MG63 (cell line): ENCODE measurements at regions not wholly inside any gene's neighbourhood (a gene's known extent, or its start where the extent isn't known, plus 50 kb on each side); places are given as distances from the start of the nearest gene placed in this dataset.

Experiments used
- DNase-seq: peaks from one replicate; pipeline ENCODE4 v3.0.0-alpha.2; 2020
- H3K27me3 ChIP-seq: fragments of 250-450 bp; sonication (Bioruptor Pico); 2 replicates; pipeline ENCODE4 v1.5.1; 2020; ENCODE audit warnings: mild to moderate bottlenecking, moderate library complexity
- H3K36me3 ChIP-seq: fragments of 250-450 bp; sonication (Bioruptor Pico); 2 replicates; pipeline ENCODE4 v1.5.1; 2020; ENCODE audit warnings: mild to moderate bottlenecking, moderate library complexity
- H3K4me3 ChIP-seq: fragments of 250-450 bp; sonication (Bioruptor Pico); 2 replicates; pipeline ENCODE4 v1.5.1; 2020; ENCODE audit warnings: mild to moderate bottlenecking, moderate library complexity
- H3K9me3 ChIP-seq: fragments of 250-450 bp; sonication (Bioruptor Pico); 2 replicates; pipeline ENCODE4 v1.5.1; 2020; ENCODE audit warnings: mild to moderate bottlenecking, moderate library complexity

DNA sequence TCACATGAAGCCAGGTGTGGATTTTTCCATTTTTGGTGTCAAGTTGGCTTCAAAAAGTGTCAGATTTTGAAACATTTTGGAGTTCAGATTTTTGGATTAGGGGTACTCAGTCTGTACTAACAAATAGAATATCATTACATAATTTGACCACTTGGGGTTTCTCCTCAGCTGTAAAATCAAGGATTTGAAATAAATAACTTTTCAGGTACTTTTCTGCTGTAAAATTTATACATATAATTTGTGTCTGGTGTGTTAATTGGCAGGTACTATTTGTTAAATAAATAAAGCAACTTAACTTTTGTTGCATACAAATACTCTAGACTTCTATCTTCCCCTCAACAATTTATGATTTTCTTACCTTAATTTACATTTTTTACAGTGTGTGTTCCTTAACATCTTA is 234.1 kb upstream of the PRICKLE1 start:
- Histone ChIP-seq H3K36me3 (no peaks in the 10 kb centered on the region), H3K27me3 (no peaks in the 10 kb centered on the region), H3K4me3 (no peak overlapping the region), H3K9me3 (peaks cover 3% of the 10 kb centered on the region; the same call in 1 of the 2 replicates)
- no peak for DNase-seq

DNA sequence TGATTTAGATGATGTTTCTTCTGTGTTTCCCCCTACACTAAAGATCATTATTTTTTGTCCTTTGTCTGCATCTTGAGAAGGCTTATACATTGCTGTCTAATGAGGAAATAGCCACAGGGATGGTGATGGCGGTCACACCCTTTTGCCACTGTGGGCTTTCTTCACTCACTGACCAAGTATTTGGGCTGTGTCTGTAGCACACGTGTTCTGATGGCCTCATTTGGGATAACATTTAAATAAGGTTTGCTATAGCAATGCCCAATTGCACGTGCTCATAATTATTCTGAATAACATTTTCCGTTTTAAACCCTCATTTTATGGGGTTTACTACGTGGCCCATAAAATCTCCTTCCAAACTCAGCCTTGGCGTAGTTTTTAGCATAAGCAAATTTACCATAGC is 230.3 kb upstream of the PRICKLE1 start:
- no peak for DNase-seq
- no peak overlapping the region for H3K4me3 ChIP-seq
- H3K9me3 ChIP-seq: peaks cover 3% of the 10 kb centered on the region; the same call in 1 of the 2 replicates
- H3K36me3 ChIP-seq: no peaks in the 10 kb centered on the region
- H3K27me3 ChIP-seq: no peaks in the 10 kb centered on the region

DNA sequence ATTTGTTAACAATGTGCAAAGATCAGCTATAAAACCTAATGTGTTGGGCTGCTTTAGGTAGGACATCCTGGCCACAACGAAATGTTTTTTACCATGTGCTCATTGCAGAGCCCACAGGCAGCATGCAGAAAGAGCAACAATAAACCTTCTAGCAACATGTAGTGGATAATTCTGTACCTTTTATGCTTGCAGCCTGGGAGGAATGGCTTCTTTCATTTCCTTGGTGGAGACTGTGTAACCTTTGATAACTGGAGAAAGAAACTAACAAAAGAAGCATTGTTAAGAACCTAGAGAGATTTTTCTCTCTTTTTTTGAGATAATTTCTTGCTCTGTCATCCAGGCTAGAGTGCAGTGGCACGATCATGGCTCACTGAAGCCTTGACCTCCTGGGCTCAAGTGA is 225.5 kb upstream of the PRICKLE1 start:
- DNase-seq: no peak
- Histone ChIP-seq H3K4me3 (no peak overlapping the region), H3K27me3 (no peaks in the 10 kb centered on the region), H3K9me3 (no peaks in the 10 kb centered on the region), H3K36me3 (no peaks in the 10 kb centered on the region)

DNA sequence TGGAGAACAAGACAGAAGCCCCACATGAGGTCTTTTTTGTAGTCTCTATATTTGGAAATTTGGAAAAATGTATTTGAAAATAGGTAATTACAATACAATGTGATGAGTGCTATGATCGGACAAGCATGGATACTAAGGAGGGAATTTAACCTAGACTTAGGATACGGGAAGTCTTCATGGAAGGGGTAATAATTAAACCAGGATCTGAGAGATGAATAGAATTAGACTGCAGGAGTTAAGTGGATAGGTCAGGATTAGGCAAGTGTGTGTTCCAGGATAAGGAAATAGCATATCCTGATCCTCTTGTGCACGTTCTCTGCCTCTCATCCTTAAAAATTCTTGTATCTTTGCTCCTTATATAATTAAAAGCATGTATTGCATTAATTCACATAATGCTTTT is 223.3 kb upstream of the PRICKLE1 start:
- Histone ChIP-seq H3K27me3 (no peaks in the 10 kb centered on the region), H3K36me3 (no peaks in the 10 kb centered on the region)
- no peak for DNase-seq

DNA sequence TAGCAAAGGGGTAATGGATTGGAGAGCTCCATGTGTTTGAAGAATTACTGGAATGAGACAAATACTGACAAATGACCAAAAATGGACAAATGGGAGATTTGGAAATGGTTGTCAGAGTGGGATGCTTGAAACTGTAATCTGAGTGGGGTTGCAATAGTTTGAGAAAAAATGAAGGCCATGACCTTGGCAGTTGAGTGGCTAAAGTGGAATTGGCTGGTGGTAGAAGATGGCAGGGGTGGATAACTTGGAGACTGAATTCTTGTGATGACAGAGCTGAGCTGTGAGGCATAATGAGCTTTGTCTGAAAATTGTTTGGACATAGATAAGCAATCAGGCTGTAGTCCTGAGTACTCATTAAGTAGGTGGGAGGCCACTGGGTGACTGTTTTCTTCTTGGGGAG is 222.5 kb upstream of the PRICKLE1 start:
- no peak for DNase-seq
- H3K27me3 ChIP-seq: no peaks in the 10 kb centered on the region
- H3K36me3 ChIP-seq: no peaks in the 10 kb centered on the region
- H3K4me3 ChIP-seq: no peak overlapping the region
- no peaks in the 10 kb centered on the region for H3K9me3 ChIP-seq

More for the DNA sequence above, 223.3 kb upstream of the PRICKLE1 start:
- Histone ChIP-seq H3K9me3 (no peaks in the 10 kb centered on the region), H3K4me3 (no peak overlapping the region)

- H3K9me3 ChIP-seq: no peaks in the 10 kb centered on the region
- H3K27me3 ChIP-seq: no peaks in the 10 kb centered on the region
- H3K36me3 ChIP-seq: no peaks in the 10 kb centered on the region
- no peak for DNase-seq
- no peak overlapping the region for H3K4me3 ChIP-seq
These were observed 220.5 kb upstream of the PRICKLE1 start for GRCh38 chr12:42810006-42810405.

- no peak for DNase-seq
- Histone ChIP-seq H3K27me3 (no peaks in the 10 kb centered on the region), H3K9me3 (no peaks in the 10 kb centered on the region), H3K4me3 (no peak overlapping the region), H3K36me3 (no peaks in the 10 kb centered on the region)
These were observed 219.7 kb upstream of the PRICKLE1 start for GRCh38 chr12:42809226-42809625.

- DNase-seq: no peak
- H3K4me3 ChIP-seq: no peak overlapping the region
- no peaks in the 10 kb centered on the region for H3K9me3 ChIP-seq
- H3K36me3 ChIP-seq: no peaks in the 10 kb centered on the region
- H3K27me3 ChIP-seq: no peaks in the 10 kb centered on the region
These were observed 218.2 kb upstream of the PRICKLE1 start for GRCh38 chr12:42807766-42808165.

DNA sequence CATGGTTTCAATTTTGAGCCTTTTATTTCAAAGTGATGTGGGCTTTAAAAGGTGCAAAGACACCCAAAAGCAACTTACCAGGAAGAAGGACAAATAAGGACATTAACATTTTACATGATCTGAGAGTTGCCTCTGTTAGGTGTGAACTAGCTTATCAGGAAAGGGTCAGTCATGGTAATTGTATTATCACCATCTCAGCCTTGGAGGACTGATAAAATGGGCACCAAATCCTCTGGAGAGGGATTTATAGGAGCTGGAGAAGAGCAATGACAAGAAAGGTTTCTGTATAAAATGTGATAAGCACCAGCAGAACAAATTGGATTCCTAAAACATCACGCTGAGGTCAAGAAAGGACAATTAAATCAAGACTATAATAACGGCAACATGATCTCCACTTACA is 217.7 kb upstream of the PRICKLE1 start:
- Histone ChIP-seq H3K27me3 (no peaks in the 10 kb centered on the region), H3K36me3 (no peaks in the 10 kb centered on the region), H3K9me3 (no peaks in the 10 kb centered on the region), H3K4me3 (no peak overlapping the region)
- no peak for DNase-seq

DNA sequence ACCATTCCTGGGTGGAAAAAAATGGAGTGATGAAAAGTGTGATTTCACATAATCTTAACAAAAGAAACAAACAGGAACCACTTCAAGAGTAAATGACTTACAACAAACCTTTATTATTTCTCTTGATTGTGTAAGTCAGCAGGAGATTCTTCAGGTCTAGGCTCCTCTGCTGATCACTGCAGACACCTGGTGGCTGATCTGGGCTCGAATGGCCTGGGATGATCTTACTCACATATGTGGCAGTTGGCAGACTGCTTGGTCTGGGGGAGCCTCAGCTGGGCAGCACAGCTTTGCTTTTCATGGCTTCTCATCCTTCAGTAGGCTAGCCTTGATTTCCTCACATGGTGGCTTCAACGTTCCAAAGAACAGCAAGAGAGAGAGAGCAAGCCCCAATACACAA is 215.4 kb upstream of the PRICKLE1 start:
- Histone ChIP-seq H3K4me3 (no peak overlapping the region), H3K36me3 (no peaks in the 10 kb centered on the region), H3K9me3 (no peaks in the 10 kb centered on the region), H3K27me3 (no peaks in the 10 kb centered on the region)
- DNase-seq: no peak

DNA sequence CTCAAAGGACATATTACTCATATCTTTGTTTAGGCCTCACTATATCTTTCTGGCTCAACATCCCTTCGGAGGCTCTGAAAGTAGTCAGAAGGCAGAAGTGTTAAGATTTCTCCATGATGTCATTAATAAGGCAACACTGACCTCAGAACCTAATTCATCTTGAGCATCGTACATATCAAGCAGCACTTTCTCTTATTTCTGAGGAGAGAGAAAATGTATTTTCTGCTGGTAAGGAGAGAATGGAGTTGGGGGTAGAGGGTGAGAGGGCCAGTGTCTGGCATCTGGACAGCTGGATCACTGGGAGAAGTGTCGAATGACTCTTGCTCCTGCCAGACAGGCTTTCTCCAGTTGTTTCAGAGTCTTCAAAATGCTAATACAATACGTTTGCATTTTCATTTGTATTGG is 213.2 kb upstream of the PRICKLE1 start:
- Histone ChIP-seq H3K4me3 (no peak overlapping the region), H3K27me3 (no peaks in the 10 kb centered on the region), H3K36me3 (no peaks in the 10 kb centered on the region), H3K9me3 (no peaks in the 10 kb centered on the region)
- no peak for DNase-seq

DNA sequence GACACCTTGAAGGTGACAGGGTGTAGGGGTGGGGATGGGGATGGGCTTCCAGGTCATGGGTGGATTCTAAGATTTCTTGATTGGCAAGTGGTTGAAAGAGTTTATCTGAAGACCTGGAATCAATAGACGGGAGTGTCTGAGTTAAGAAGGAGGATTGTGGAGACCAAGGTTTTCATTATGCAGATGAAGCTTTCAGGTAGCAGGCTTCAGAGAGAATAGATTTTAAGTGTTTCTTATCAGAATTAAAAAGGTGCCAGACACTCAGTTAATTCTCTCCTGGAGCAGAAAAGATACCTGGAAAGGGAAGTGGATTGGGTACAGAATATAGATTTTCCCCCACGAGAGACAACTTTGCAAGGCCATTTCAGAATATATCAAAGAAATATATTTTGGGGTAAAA is 211.7 kb upstream of the PRICKLE1 start:
- H3K36me3 ChIP-seq: no peaks in the 10 kb centered on the region
- H3K27me3 ChIP-seq: no peaks in the 10 kb centered on the region
- no peaks in the 10 kb centered on the region for H3K9me3 ChIP-seq
- H3K4me3 ChIP-seq: no peak overlapping the region
- DNase-seq: no peak

- DNase-seq: no peak
These were observed 210.4 kb upstream of the PRICKLE1 start for GRCh38 chr12:42799966-42800365.

DNA sequence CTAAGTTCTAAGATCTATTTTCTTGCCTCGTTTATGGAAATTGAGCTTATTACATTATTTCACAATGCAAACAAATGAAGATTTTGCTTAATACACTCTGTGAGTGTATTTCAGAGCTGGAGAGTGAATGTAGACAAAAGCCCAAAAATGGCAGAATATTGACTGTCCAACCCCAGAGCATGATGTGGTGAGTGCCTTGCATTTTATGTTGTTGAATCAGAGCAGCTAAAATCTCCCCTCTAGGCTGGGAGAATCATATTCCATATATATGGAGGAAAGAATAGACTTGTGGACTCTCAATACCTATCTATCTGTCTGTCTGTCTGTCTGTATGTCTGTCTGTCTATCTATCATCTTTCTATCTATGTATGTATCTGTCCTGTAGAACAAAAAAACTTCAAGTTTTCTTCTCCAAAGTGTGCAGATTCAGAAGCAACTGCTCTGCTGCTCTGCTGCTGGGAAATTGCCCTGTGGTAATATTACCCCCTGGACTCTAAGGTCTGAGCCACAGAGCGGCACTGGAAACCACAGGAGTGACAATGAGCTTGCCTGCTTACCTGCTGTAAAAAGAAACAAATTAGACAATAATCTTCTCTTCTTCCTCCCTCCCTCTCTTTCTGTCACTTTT is 209.4 kb upstream of the PRICKLE1 start:
- no peaks in the 10 kb centered on the region for H3K9me3 ChIP-seq
- no peaks in the 10 kb centered on the region for H3K36me3 ChIP-seq
- H3K27me3 ChIP-seq: no peaks in the 10 kb centered on the region
- no peak for DNase-seq
- no peak overlapping the region for H3K4me3 ChIP-seq

More at GRCh38 chr12:42799966-42800365, 210.4 kb upstream of the PRICKLE1 start:
- Histone ChIP-seq H3K36me3 (no peaks in the 10 kb centered on the region), H3K9me3 (no peaks in the 10 kb centered on the region), H3K27me3 (no peaks in the 10 kb centered on the region), H3K4me3 (no peak overlapping the region)

- Histone ChIP-seq H3K27me3 (no peaks in the 10 kb centered on the region), H3K4me3 (no peak overlapping the region), H3K9me3 (no peaks in the 10 kb centered on the region), H3K36me3 (no peaks in the 10 kb centered on the region)
- DNase-seq: no peak
These were observed 205.3 kb upstream of the PRICKLE1 start for GRCh38 chr12:42794806-42795205.

DNA sequence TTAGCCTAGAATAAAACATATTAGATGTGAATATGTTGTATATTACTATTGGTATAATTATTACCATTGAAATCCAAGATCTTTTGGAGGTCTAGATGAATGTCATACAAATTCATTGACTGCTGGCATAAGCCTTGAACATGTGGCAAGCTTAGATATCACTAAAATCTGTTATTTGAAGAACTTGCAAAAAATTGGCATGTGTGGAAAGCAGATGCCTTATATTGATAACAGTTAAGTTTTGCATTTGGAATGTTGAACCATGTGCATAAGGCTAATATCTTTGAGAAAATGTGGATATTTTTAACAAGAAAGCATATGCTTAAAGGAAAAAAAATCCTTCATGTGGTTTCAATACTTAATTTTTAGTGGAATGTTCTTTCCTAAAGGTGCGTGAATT is 203.6 kb upstream of the PRICKLE1 start:
- H3K27me3 ChIP-seq: no peaks in the 10 kb centered on the region
- H3K4me3 ChIP-seq: no peak overlapping the region
- no peaks in the 10 kb centered on the region for H3K9me3 ChIP-seq
- no peak for DNase-seq
- H3K36me3 ChIP-seq: no peaks in the 10 kb centered on the region

DNA sequence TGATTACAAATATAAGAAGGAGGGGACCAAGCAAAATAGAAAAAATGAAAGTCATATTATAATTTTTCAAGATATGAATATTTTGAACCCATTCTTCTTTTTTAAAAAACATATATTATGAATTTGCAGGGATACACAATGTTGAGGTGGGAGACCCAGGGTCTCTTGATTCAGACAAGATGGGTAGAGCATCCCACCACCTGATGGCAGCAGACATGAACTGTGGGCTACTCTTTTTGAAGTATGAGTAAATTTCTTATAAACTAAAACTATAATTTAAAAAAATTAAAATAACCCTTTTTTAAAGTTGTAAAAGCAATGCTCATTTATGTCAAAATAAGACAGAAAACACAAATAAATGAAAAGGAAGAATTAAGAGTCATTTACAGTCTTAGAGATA is 202.7 kb upstream of the PRICKLE1 start:
- H3K36me3 ChIP-seq: no peaks in the 10 kb centered on the region
- DNase-seq: no peak
- H3K9me3 ChIP-seq: no peaks in the 10 kb centered on the region
- H3K4me3 ChIP-seq: no peak overlapping the region
- no peaks in the 10 kb centered on the region for H3K27me3 ChIP-seq

DNA sequence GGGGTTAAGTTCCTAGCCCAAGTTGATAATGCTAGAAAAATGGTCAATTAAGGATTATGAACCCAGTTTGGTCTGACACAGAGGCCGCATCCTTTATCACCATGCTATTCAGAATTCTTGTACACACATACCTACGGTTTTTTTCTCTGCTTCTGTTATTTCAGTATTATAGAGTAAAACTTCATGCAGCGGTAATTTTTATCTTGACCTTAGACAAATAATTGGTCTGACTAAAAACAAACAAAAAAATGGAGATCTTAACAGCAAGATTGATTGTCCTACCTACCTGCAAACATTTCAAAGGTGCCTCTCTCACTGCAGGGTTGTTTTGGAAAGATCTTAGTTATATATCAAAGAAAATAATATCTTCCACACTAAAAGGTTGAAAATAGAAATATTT is 201.9 kb upstream of the PRICKLE1 start:
- Histone ChIP-seq H3K27me3 (no peaks in the 10 kb centered on the region), H3K9me3 (no peaks in the 10 kb centered on the region), H3K36me3 (no peaks in the 10 kb centered on the region), H3K4me3 (no peak overlapping the region)
- no peak for DNase-seq

DNA sequence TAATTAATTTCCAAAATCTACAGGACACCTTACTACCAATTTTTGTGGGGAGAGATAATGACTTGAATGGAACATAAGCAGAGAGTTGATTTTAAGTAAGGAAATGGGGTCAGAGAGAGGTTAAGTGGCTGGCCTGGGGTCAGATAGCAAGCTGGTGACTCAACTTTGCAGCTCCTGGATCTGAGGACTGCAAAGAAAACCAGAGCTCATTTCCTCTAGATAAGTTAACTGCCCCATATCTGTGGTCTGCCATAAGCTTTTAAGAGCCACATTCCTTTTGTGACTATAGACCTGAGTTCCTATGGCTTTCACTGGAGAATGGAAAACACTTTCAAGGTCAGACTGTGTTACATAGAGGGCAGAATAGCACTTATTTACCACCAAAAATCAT is 201.2 kb upstream of the PRICKLE1 start:
- Histone ChIP-seq H3K27me3 (no peaks in the 10 kb centered on the region), H3K4me3 (no peak overlapping the region), H3K9me3 (no peaks in the 10 kb centered on the region), H3K36me3 (no peaks in the 10 kb centered on the region)
- DNase-seq: peak; percentile 49
